Activated CD4-positive, alpha-beta T cell treated with anti-CD3 and anti-CD28 coated beads for 24 hours (primary cell): ENCODE measurements at regions not wholly inside any gene's neighbourhood (a gene's known extent, or its start where the extent isn't known, plus 50 kb on each side); places are given as distances from the start of the nearest gene placed in this dataset.
A peak's percentile ranks its signal among the peaks of the same experiment; 100 is the strongest.
"Not testable (repeated sequence)": the region's sequence is repeated elsewhere in the genome, so short reads cannot be mapped to it uniquely, and the experiment has no call there.

ENCODE experiments used
- DNase-seq, 2 donors: peaks; one replicate each; pipeline ENCODE4 v3.0.0-alpha.2; 2020; ENCODE audit warnings: low read depth in 2 of 2

- DNase-seq, result no peak
Observed at GRCh38 chr14:58730792-58731464, 93.2 kb downstream of the DACT1 start.

- no peak for DNase-seq
Observed at GRCh38 chr14:58731465-58732293, 93.9 kb downstream of the DACT1 start.

- DNase-seq, result peak in 1 of 2 donors; percentile 17
Observed at GRCh38 chr14:58732387-58732786, 94.6 kb downstream of the DACT1 start.

GRCh38 chr14:58733451-58734208, 95.9 kb downstream of the DACT1 start:
- no peak for DNase-seq

GRCh38 chr14:58735596-58735995, 97.8 kb downstream of the DACT1 start:
- no peak for DNase-seq

- DNase-seq, result no peak
Observed at GRCh38 chr14:58736606-58737005, 98.8 kb downstream of the DACT1 start.

- DNase-seq, result no peak
Observed at GRCh38 chr14:58737511-58737910, 99.7 kb downstream of the DACT1 start.

GRCh38 chr14:58738189-58738836, 100.6 kb downstream of the DACT1 start:
- no peak for DNase-seq

- DNase-seq, result no peak
Observed at GRCh38 chr14:58738876-58739275, 101.1 kb downstream of the DACT1 start.

- DNase-seq, result no peak
Observed at GRCh38 chr14:58739674-58740073, 101.9 kb downstream of the DACT1 start.

- no peak for DNase-seq
Observed at GRCh38 chr14:58740379-58740935, 102.7 kb downstream of the DACT1 start.

- DNase-seq, result no peak
Observed at GRCh38 chr14:58744801-58745394, 107.1 kb downstream of the DACT1 start.

GRCh38 chr14:58746261-58746660, 108.5 kb downstream of the DACT1 start:
- no peak for DNase-seq

- no peak for DNase-seq
Observed at GRCh38 chr14:58746701-58747100, 108.9 kb downstream of the DACT1 start.

- no peak for DNase-seq
Observed at GRCh38 chr14:58747181-58747580, 109.4 kb downstream of the DACT1 start.

- DNase-seq, result not testable (repeated sequence)
Observed at GRCh38 chr14:58748251-58748650, 110.5 kb downstream of the DACT1 start.

- no peak for DNase-seq
Observed at GRCh38 chr14:58749066-58749669, 111.4 kb downstream of the DACT1 start.

GRCh38 chr14:58750321-58751269, 112.8 kb downstream of the DACT1 start:
- DNase-seq, result no peak

GRCh38 chr14:58751788-58752187, 114.0 kb downstream of the DACT1 start:
- DNase-seq, result no peak

GRCh38 chr14:58752289-58752688, 114.5 kb downstream of the DACT1 start:
- DNase-seq, result no peak
